Left ventricle myocardium superior (tissue), 1 donor: ENCODE measurements at regions not wholly inside any gene's neighbourhood (a gene's known extent, or its start where the extent isn't known, plus 50 kb on each side); places are given as distances from the start of the nearest gene placed in this dataset.
"Not testable (repeated sequence)": the region's sequence is repeated elsewhere in the genome, so short reads cannot be mapped to it uniquely, and the experiment has no call there.

ENCODE experiments used
- ATAC-seq: fragments of 200-7000 bp; cut with Tn5 transposase; one replicate; pipeline ENCODE4 v1.9.1; 2020; ENCODE audit warnings: mild to moderate bottlenecking, moderate library complexity
- DNase-seq: peaks from one replicate; pipeline ENCODE4 v3.0.0-alpha.2; 2020
- intact Hi-C: fragments of 100-400 bp; cut with micrococcal nuclease; formaldehyde crosslinking; loops from one replicate; pipeline ENCODE4 v1.11.0; 2022
- donor health status: DM: no; HTN: yes; CAD: no; lungs with severe emphysema.

- DNase-seq = no peak
- no peak for ATAC-seq
- intact Hi-C loops = no loop called here
These were observed 122.0 kb downstream of the VPREB1 start for GRCh38 chr22:22366537-22366936.

- DNase-seq = no peak
- intact Hi-C loops = no loop called here
- ATAC-seq = no peak
These were observed 123.9 kb downstream of the VPREB1 start for GRCh38 chr22:22368516-22368915.

GRCh38 chr22:22369219-22369963, 124.8 kb downstream of the VPREB1 start:
- peak; percentile 77 for ATAC-seq
- intact Hi-C loops = not testable (repeated sequence)
- DNase-seq = peak; percentile 53

GRCh38 chr22:22369964-22370270, 125.3 kb downstream of the VPREB1 start:
- DNase-seq (no peak), ATAC-seq (no peak)
- intact Hi-C loops = no loop called here

- intact Hi-C loops = no loop called here
- DNase-seq (peak; percentile 69), ATAC-seq (peak; percentile 91)
These were observed 126.5 kb downstream of the VPREB1 start for GRCh38 chr22:22371031-22371541.

GRCh38 chr22:22372086-22372485, 127.5 kb downstream of the VPREB1 start:
- DNase-seq = no peak
- no peak for ATAC-seq
- intact Hi-C loops = no loop called here

- intact Hi-C loops = no loop called here
- DNase-seq (no peak), ATAC-seq (no peak)
These were observed 129.6 kb downstream of the VPREB1 start for GRCh38 chr22:22374163-22374562.

- intact Hi-C loops = no loop called here
- DNase-seq (no peak), ATAC-seq (no peak)
These were observed 130.0 kb downstream of the VPREB1 start for GRCh38 chr22:22374579-22374978.

- ATAC-seq (no peak), DNase-seq (no peak)
- intact Hi-C loops = no loop called here
These were observed 131.2 kb downstream of the VPREB1 start for GRCh38 chr22:22375576-22376351.

- DNase-seq = no peak
- intact Hi-C loops = no loop called here
- ATAC-seq = no peak
These were observed 131.7 kb downstream of the VPREB1 start for GRCh38 chr22:22376352-22376706.

- DNase-seq, ATAC-seq, intact Hi-C loops: not testable (repeated sequence)
These were observed 131.7 kb downstream of the ZNF280B start for GRCh38 chr22:22376884-22377283.

GRCh38 chr22:22377335-22377734, 131.2 kb downstream of the ZNF280B start:
- ATAC-seq = no peak
- DNase-seq = no peak
- intact Hi-C loops = no loop called here

GRCh38 chr22:22378446-22379415, 129.8 kb downstream of the ZNF280B start:
- no peak for DNase-seq
- intact Hi-C loops = no loop called here
- ATAC-seq = no peak

- intact Hi-C loops = no loop called here
- DNase-seq = no peak
- peak; percentile 15 for ATAC-seq
These were observed 128.2 kb downstream of the ZNF280B start for GRCh38 chr22:22380098-22381030.

GRCh38 chr22:22381292-22381691, 127.2 kb downstream of the ZNF280B start:
- DNase-seq, intact Hi-C loops, ATAC-seq: not testable (repeated sequence)

- no peak for ATAC-seq
- intact Hi-C loops = no loop called here
- no peak for DNase-seq
These were observed 124.3 kb downstream of the ZNF280B start for GRCh38 chr22:22384267-22384666.

GRCh38 chr22:22384668-22385244, 123.8 kb downstream of the ZNF280B start:
- ATAC-seq = no peak
- intact Hi-C loops = no loop called here
- DNase-seq = no peak
